ENCODE measurements at regions not wholly inside any gene's neighbourhood (a gene's known extent, or its start where the extent isn't known, plus 50 kb on each side); places are given as distances from the start of the nearest gene placed in this dataset.

DNA sequence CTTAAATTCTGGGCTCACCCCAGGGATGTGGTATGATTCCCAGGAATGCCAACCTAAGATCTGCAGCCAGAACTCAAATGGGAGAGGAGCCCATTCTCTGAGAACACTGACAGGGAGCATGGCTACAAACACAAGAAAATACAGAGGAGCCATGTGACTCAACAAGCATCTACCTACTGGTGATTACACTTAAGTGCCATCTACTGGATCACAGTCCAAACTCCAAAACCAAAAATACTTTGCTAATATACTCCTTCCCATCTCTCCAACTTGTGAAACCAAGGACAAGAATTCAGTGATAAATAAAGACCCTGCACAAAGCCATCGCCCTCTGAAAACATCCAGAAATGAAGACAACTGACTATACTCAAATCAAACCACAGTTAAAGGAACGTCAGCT, 116.9 kb downstream of the NR4A2 start:
- Histone ChIP-seq H3K9me3 (ENCODE audit: control insufficient read depth, insufficient read depth, low read depth, low read length) (no peaks in the 10 kb centered on the region), H3K4me3 (ENCODE audit: low read depth, low read length) (no peak overlapping the region), H3K36me3 (ENCODE audit: control insufficient read depth in 2 of 2, insufficient read depth in 1 of 2, low read length in 2 of 2) (no peaks in the 10 kb centered on the region), H3K4me1 (ENCODE audit: control insufficient read depth, insufficient read depth, low read length) (no peaks in the 10 kb centered on the region), H3K27ac (ENCODE audit: extremely low read depth, low read depth, low read length) (no peak overlapping the region)
- POLR2A ChIA-PET: no interaction called here
- CTCF ChIA-PET: no interaction called here
- TF ChIP-seq ZBTB20 (tag by site-specific recombination; IDR thresholded peaks at IDR 0.05) (no peak), ZNF157 (tag by site-specific recombination; IDR thresholded peaks at IDR 0.05) (no peak), ZNF292 (tag by site-specific recombination; IDR thresholded peaks at IDR 0.05; ENCODE audit: borderline replicate concordance, low read depth) (no peak), FEZF1 (tag by site-specific recombination; IDR thresholded peaks at IDR 0.05) (no peak), KLF8 (tag by site-specific recombination; IDR thresholded peaks at IDR 0.05) (no peak), ZNF76 (tag by site-specific recombination; IDR thresholded peaks at IDR 0.05; ENCODE audit: borderline replicate concordance, low read depth) (no peak), ZNF623 (tag by site-specific recombination; IDR thresholded peaks at IDR 0.05) (no peak), ZIC2 (tag by site-specific recombination; IDR thresholded peaks at IDR 0.05) (no peak), WT1 (tag by site-specific recombination; IDR thresholded peaks at IDR 0.05) (no peak)

DNA sequence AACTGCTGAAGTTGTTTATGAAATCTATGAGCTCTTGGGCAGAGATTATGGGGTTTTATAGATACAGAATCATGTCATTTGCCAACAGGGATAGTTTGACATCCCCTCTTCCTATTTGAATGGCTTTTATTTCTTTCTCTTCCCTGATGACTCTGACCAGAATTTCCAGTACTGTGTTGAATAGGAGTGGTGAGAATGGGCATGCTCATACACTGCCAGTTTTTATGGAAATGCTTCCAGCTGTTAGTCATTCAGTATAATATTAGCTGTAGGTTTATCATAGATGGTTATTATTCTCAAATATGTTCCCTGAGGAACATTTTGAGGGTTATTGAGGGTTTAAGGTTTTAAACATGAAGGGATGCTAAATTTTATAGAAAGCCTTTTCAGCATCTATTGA, 121.2 kb downstream of the NR4A2 start:
- no peaks in the 10 kb centered on the region for H3K4me1 ChIP-seq (ENCODE audit: control insufficient read depth, insufficient read depth, low read length)
- no peak for TF ChIP-seq ZNF544 (tag by site-specific recombination; IDR thresholded peaks at IDR 0.05)
- TF ChIP-seq ZBTB48 (tag by site-specific recombination; IDR thresholded peaks at IDR 0.05): no peak
- no peak for TF ChIP-seq ZNF157 (tag by site-specific recombination; IDR thresholded peaks at IDR 0.05)
- TF ChIP-seq MZF1 (tag by site-specific recombination; IDR thresholded peaks at IDR 0.05; ENCODE audit: borderline replicate concordance): no peak
- no peak for TF ChIP-seq PRDM10 (tag by site-specific recombination; IDR thresholded peaks at IDR 0.05)
- TF ChIP-seq ZNF629 (tag by site-specific recombination; IDR thresholded peaks at IDR 0.05): no peak
- no peak for TF ChIP-seq ZNF140 (tag by site-specific recombination; IDR thresholded peaks at IDR 0.05)
- TF ChIP-seq, protein P1, sequence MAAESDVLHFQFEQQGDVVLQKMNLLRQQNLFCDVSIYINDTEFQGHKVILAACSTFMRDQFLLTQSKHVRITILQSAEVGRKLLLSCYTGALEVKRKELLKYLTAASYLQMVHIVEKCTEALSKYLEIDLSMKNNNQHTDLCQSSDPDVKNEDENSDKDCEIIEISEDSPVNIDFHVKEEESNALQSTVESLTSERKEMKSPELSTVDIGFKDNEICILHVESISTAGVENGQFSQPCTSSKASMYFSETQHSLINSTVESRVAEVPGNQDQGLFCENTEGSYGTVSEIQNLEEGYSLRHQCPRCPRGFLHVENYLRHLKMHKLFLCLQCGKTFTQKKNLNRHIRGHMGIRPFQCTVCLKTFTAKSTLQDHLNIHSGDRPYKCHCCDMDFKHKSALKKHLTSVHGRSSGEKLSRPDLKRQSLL (tag by site-specific recombination; IDR thresholded peaks at IDR 0.05): no peak
- TF ChIP-seq REPIN1 (tag by site-specific recombination; IDR thresholded peaks at IDR 0.05; ENCODE audit: low read depth): no peak
- no peak for TF ChIP-seq SP3 (tag by site-specific recombination; IDR thresholded peaks at IDR 0.05)
- TF ChIP-seq, protein P2, sequence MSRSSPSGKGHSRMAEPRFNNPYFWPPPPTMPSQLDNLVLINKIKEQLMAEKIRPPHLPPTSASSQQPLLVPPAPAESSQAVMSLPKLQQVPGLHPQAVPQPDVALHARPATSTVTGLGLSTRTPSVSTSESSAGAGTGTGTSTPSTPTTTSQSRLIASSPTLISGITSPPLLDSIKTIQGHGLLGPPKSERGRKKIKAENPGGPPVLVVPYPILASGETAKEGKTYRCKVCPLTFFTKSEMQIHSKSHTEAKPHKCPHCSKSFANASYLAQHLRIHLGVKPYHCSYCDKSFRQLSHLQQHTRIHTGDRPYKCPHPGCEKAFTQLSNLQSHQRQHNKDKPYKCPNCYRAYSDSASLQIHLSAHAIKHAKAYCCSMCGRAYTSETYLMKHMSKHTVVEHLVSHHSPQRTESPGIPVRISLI (tag by site-specific recombination; IDR thresholded peaks at IDR 0.05): no peak
- TF ChIP-seq, protein P3, sequence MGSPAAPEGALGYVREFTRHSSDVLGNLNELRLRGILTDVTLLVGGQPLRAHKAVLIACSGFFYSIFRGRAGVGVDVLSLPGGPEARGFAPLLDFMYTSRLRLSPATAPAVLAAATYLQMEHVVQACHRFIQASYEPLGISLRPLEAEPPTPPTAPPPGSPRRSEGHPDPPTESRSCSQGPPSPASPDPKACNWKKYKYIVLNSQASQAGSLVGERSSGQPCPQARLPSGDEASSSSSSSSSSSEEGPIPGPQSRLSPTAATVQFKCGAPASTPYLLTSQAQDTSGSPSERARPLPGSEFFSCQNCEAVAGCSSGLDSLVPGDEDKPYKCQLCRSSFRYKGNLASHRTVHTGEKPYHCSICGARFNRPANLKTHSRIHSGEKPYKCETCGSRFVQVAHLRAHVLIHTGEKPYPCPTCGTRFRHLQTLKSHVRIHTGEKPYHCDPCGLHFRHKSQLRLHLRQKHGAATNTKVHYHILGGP (tag by site-specific recombination; IDR thresholded peaks at IDR 0.05): no peak
- TF ChIP-seq ZNF169 (tag by site-specific recombination; IDR thresholded peaks at IDR 0.05): no peak
- no peak for TF ChIP-seq ZNF292 (tag by site-specific recombination; IDR thresholded peaks at IDR 0.05; ENCODE audit: borderline replicate concordance, low read depth)
- TF ChIP-seq, protein P4, sequence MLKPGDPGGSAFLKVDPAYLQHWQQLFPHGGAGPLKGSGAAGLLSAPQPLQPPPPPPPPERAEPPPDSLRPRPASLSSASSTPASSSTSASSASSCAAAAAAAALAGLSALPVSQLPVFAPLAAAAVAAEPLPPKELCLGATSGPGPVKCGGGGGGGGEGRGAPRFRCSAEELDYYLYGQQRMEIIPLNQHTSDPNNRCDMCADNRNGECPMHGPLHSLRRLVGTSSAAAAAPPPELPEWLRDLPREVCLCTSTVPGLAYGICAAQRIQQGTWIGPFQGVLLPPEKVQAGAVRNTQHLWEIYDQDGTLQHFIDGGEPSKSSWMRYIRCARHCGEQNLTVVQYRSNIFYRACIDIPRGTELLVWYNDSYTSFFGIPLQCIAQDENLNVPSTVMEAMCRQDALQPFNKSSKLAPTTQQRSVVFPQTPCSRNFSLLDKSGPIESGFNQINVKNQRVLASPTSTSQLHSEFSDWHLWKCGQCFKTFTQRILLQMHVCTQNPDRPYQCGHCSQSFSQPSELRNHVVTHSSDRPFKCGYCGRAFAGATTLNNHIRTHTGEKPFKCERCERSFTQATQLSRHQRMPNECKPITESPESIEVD (tag by site-specific recombination; IDR thresholded peaks at IDR 0.05): no peak
- no peak for TF ChIP-seq ZNF624 (tag by site-specific recombination; IDR thresholded peaks at IDR 0.05)
- no peak for TF ChIP-seq ZNF146 (tag by site-specific recombination; IDR thresholded peaks at IDR 0.05)
- ChIA-PET POLR2A (no interaction called here), CTCF (interaction anchor here (0.5 kb wide), 1 partner anchor 13 kb away, joined by 3 read pairs; no protein-coding TSS in a partner anchor)
- H3K36me3 ChIP-seq (ENCODE audit: control insufficient read depth in 2 of 2, insufficient read depth in 1 of 2, low read length in 2 of 2): no peaks in the 10 kb centered on the region
- H3K4me3 ChIP-seq (ENCODE audit: low read depth, low read length): no peak overlapping the region
- H3K9me3 ChIP-seq (ENCODE audit: control insufficient read depth, insufficient read depth, low read depth, low read length): no peaks in the 10 kb centered on the region
- H3K27ac ChIP-seq (ENCODE audit: extremely low read depth, low read depth, low read length): no peak overlapping the region
